HFFc6 (cell line): ENCODE measurements at regions not wholly inside any gene's neighbourhood (a gene's known extent, or its start where the extent isn't known, plus 50 kb on each side); places are given as distances from the start of the nearest gene placed in this dataset.

Source experiments
- DNase-seq: peaks from one replicate; pipeline ENCODE4 v3.0.0-alpha.2; 2018
- H3K27ac Mint-ChIP-seq: 2 replicates; pipeline ENCODE4 v1.8.0; 2020; ENCODE audit warnings: mild to moderate bottlenecking, mixed read lengths
- H3K27me3 Mint-ChIP-seq: 2 replicates; pipeline ENCODE4 v1.8.0; 2021; ENCODE audit warnings: mild to moderate bottlenecking, moderate library complexity, mixed read lengths; ENCODE audit not compliant: insufficient read depth
- H3K36me3 Mint-ChIP-seq: 2 replicates; pipeline ENCODE4 v1.8.0; 2021; ENCODE audit warnings: low read depth, mixed read lengths
- H3K4me1 Mint-ChIP-seq: 2 replicates; pipeline ENCODE4 v1.8.0; 2020; ENCODE audit warnings: low read depth, mixed read lengths
- H3K4me3 Mint-ChIP-seq: 2 replicates; pipeline ENCODE4 v1.8.0; 2020; ENCODE audit warnings: mild to moderate bottlenecking, moderate library complexity, mixed read lengths
- H3K9me3 Mint-ChIP-seq: 2 replicates; pipeline ENCODE4 v1.8.0; 2020; ENCODE audit warnings: mild to moderate bottlenecking, mixed read lengths
- TF ChIP-seq, protein P1 (sequence below): fragments of 200-600 bp; sonication (generic); IDR thresholded peaks from 2 replicates; pipeline ENCODE4 v1.5.0; 2021; ENCODE audit warnings: antibody characterized with exemption, mild to moderate bottlenecking

DNA sequence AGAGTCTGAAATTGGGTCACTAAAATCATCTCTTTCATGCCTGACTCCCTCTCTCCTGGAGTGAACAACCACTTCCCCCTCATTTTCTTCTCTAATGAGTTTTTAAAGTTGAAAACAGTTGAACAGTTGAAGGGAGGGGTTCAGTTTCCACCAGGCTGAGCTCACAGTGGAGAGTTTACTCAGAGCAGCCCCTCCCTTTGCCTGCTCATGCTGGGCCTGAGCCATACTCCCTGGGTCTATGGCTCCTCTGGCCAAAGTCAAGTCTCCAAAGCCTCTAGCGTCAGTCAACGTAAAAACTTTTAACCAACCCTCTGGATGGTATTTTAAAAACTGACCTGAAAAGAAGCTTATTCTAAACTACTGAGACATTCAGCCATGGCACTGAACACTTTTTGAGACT lies 100.8 kb upstream of the RNPC3 start:
- Mint-ChIP-seq H3K4me1 (no peaks in the 10 kb centered on the region), H3K27ac (no peak overlapping the region), H3K36me3 (no peaks in the 10 kb centered on the region), H3K4me3 (no peak overlapping the region), H3K27me3 (no peaks in the 10 kb centered on the region), H3K9me3 (no peaks in the 10 kb centered on the region)
- TF ChIP-seq, protein P1, sequence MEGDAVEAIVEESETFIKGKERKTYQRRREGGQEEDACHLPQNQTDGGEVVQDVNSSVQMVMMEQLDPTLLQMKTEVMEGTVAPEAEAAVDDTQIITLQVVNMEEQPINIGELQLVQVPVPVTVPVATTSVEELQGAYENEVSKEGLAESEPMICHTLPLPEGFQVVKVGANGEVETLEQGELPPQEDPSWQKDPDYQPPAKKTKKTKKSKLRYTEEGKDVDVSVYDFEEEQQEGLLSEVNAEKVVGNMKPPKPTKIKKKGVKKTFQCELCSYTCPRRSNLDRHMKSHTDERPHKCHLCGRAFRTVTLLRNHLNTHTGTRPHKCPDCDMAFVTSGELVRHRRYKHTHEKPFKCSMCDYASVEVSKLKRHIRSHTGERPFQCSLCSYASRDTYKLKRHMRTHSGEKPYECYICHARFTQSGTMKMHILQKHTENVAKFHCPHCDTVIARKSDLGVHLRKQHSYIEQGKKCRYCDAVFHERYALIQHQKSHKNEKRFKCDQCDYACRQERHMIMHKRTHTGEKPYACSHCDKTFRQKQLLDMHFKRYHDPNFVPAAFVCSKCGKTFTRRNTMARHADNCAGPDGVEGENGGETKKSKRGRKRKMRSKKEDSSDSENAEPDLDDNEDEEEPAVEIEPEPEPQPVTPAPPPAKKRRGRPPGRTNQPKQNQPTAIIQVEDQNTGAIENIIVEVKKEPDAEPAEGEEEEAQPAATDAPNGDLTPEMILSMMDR: no peak
- DNase-seq: no peak

DNA sequence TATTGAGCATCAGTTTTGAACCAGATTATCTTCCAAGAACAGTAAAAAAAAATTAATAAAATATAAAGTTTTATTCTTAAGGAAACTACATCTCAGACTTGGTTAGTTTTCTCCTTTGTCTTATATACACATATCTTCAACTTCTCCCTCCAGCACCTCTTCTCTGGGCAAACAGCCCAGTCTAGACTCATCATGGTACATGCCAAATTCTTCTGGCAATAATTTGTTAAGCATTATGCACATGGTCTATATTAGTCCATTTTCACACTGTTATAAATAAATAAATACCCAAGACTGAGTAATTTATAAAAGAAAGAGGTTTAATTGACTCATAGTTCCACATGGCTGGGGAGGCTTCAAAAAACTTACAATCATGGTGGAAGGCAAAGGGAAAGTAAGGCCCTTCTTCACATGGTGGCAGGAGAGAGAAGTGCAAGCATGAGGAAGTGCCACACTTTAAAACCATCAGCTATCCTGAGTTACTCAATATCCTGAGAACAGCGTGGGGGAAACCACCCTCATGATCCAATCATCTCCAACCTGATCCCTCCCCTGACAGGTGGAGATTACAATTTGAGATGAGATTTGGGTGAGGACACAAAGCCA lies 108.7 kb upstream of the RNPC3 start:
- Mint-ChIP-seq H3K27me3 (no peaks in the 10 kb centered on the region; the same call in 1 of the 2 replicates), H3K27ac (no peak overlapping the region), H3K4me1 (peaks cover 8% of the 10 kb centered on the region), H3K4me3 (peak overlapping the region; percentile 36), H3K36me3 (peaks cover 5% of the 10 kb centered on the region; the same call in 1 of the 2 replicates), H3K9me3 (no peaks in the 10 kb centered on the region)
- TF ChIP-seq, protein P1: peak; percentile 42
- peak; percentile 46 for DNase-seq

DNA sequence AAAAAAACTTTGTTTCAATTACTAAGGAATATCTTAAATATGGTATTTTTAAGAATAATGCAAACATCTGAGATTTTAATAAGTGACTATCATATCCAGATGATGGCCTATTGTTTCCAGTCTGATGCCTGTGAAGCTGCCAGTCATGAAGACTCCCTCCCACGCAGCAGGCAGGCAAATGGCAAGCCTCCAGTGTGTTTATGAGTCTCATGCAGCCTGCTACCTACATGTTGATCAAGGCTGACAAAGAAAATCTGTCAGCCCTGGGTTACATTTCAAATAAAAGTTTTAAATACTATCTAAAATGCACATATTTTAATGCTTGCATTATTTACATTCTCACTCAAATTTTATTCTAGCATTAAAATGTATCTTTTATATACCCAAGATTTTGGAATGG lies 137.6 kb upstream of the RNPC3 start:
- H3K36me3 Mint-ChIP-seq: 0 out of 2 replicates have a peak, but pooled peaks cover 6% of the 10 kb centered on the region
- H3K4me3 Mint-ChIP-seq: no peak overlapping the region
- no peak overlapping the region for H3K27ac Mint-ChIP-seq
- H3K9me3 Mint-ChIP-seq: no peaks in the 10 kb centered on the region
- H3K27me3 Mint-ChIP-seq: peaks cover 3% of the 10 kb centered on the region
- H3K4me1 Mint-ChIP-seq: no peaks in the 10 kb centered on the region
- TF ChIP-seq, protein P1: no peak
- DNase-seq: no peak

DNA sequence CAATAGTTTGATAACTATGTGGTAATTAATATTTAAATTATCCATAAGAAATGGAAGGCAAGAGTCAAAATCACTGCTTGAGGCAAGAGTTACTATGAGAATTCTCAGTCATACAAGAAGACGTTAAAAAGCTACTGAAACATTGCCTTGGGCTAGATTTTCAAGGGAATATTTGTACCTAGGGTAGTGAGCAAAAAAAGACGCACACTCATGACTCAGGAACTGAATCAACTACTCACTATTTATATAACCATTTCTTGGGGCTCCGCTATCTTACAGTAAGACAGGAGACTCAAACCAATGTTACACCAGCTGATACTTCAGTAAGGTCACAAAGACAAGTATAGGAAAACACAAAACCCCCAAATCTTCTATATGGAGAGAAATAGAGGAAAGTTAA lies 151.5 kb upstream of the RNPC3 start:
- peaks cover 7% of the 10 kb centered on the region; the same call in 1 of the 2 replicates for H3K36me3 Mint-ChIP-seq
- peaks cover 15% of the 10 kb centered on the region for H3K9me3 Mint-ChIP-seq
- peaks cover 1% of the 10 kb centered on the region; the same call in 1 of the 2 replicates for H3K27me3 Mint-ChIP-seq
- TF ChIP-seq, protein P1: no peak
- no peak overlapping the region; the same call in 1 of the 2 replicates for H3K4me3 Mint-ChIP-seq
- peaks cover 30% of the 10 kb centered on the region for H3K4me1 Mint-ChIP-seq
- DNase-seq: peak; percentile 52
- H3K27ac Mint-ChIP-seq: peak overlapping the region; percentile 27; the same call in 1 of the 2 replicates

DNA sequence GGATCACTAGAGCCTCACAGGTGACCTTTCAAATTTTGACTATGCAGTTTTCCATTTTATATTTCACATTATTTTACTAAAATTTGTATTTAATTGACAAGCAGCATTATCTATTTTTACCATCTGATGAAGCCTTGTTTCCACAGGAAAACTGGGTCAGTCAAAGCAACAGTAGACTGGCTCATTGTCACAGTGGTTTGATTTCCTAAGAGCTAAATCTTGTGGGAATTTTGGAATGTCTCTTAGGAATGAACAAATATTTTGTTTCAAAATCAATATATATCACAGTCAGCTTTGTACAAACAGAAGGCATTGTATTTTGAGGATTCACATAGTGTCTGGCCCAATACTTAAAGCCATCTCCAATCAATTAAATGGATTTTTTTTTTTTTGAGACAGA lies 152.6 kb upstream of the RNPC3 start:
- TF ChIP-seq, protein P1: no peak
- DNase-seq: no peak

More for the DNA sequence above, 152.6 kb upstream of the RNPC3 start:
- H3K4me3 Mint-ChIP-seq: no peak overlapping the region
- peaks cover 1% of the 10 kb centered on the region; the same call in 1 of the 2 replicates for H3K27me3 Mint-ChIP-seq
- H3K9me3 Mint-ChIP-seq: peaks cover 6% of the 10 kb centered on the region
- H3K27ac Mint-ChIP-seq: no peak overlapping the region
- H3K36me3 Mint-ChIP-seq: no peaks in the 10 kb centered on the region
- peaks cover 30% of the 10 kb centered on the region for H3K4me1 Mint-ChIP-seq
